ENCODE measurements at regions not wholly inside any gene's neighbourhood (a gene's known extent, or its start where the extent isn't known, plus 50 kb on each side); places are given as distances from the start of the nearest gene placed in this dataset.

- Histone ChIP-seq H3K27ac (ENCODE audit: insufficient read depth, low read depth, low read length, poor library complexity, severe bottlenecking) (no peak overlapping the region), H3K36me3 (ENCODE audit: control insufficient read depth, insufficient read depth, low read length) (no peaks in the 10 kb centered on the region), H3K4me1 (ENCODE audit: control insufficient read depth, insufficient read depth, low read length) (peaks cover 17% of the 10 kb centered on the region), H3K27me3 (ENCODE audit: control insufficient read depth, insufficient read depth, low read length, poor library complexity, severe bottlenecking) (no peaks in the 10 kb centered on the region), H3K4me3 (ENCODE audit: insufficient read depth, low read depth, low read length) (no peak overlapping the region), H3K9me3 (ENCODE audit: control insufficient read depth, low read length) (no peaks in the 10 kb centered on the region)
- 93 to 94% methylated on average over 6 of the region's 6 CpGs for WGBS, 2 experiments
Observed at GRCh38 chr16:87180069-87180468, 137.1 kb downstream of the C16orf95 start.

- Histone ChIP-seq H3K4me1 (ENCODE audit: control insufficient read depth, insufficient read depth, low read length) (peaks cover 26% of the 10 kb centered on the region), H3K4me3 (ENCODE audit: insufficient read depth, low read depth, low read length) (no peak overlapping the region)
- 82 to 87% methylated on average over 2 of the region's 3 CpGs for WGBS, 2 experiments
Observed at GRCh38 chr16:87182759-87183158, 134.4 kb downstream of the C16orf95 start.

DNA sequence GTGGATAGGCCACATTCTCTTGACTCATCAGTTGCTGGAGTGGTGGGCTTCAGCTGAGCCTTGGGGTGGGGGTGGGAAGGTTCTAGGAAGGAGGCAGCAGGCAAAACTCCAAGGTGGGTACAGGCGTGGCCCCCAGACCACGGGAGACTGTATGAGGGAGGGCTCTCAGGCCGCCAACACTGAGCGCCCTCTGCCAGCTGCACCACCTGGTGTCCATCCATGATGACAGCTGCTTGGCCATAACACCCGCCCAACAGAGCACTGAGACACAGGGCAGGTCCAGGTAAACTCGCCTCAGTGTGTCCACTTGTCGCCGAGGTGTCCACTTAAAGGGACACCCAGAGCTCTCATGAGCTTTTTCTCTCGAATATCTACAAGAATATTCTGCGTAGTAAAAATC, 133.5 kb downstream of the C16orf95 start:
- 92 to 93% methylated on average over 10 of the region's 10 CpGs for WGBS, 2 experiments
- H3K9me3 ChIP-seq (ENCODE audit: control insufficient read depth, low read length), result no peaks in the 10 kb centered on the region
- H3K36me3 ChIP-seq (ENCODE audit: control insufficient read depth, insufficient read depth, low read length), result no peaks in the 10 kb centered on the region
- H3K4me1 ChIP-seq (ENCODE audit: control insufficient read depth, insufficient read depth, low read length), result peaks cover 17% of the 10 kb centered on the region
- no peak overlapping the region for H3K27ac ChIP-seq (ENCODE audit: insufficient read depth, low read depth, low read length, poor library complexity, severe bottlenecking)
- H3K27me3 ChIP-seq (ENCODE audit: control insufficient read depth, insufficient read depth, low read length, poor library complexity, severe bottlenecking), result no peaks in the 10 kb centered on the region
- H3K4me3 ChIP-seq (ENCODE audit: insufficient read depth, low read depth, low read length), result no peak overlapping the region

More at GRCh38 chr16:87182759-87183158, 134.4 kb downstream of the C16orf95 start:
- H3K36me3 ChIP-seq (ENCODE audit: control insufficient read depth, insufficient read depth, low read length), result no peaks in the 10 kb centered on the region
- no peaks in the 10 kb centered on the region for H3K27me3 ChIP-seq (ENCODE audit: control insufficient read depth, insufficient read depth, low read length, poor library complexity, severe bottlenecking)
- no peak overlapping the region for H3K27ac ChIP-seq (ENCODE audit: insufficient read depth, low read depth, low read length, poor library complexity, severe bottlenecking)
- no peaks in the 10 kb centered on the region for H3K9me3 ChIP-seq (ENCODE audit: control insufficient read depth, low read length)

DNA sequence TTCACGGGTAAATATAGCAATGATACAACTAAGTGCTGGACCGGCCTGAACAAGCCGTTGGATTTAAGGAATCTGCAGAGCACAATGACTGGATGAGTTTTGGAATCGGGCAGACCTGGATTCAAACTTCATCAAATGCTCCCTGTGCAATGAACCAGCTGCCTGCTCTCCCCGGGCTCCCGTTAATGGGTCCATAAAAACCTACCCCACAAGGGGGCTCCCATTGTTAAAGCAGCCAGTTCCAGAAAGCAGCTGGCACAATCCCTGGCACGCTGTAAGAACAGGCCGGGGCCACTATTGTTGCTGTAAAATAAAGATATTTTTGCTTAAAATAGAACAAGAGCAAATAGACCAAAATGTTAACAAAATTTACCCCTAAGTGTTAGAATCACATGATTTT, 131.9 kb downstream of the C16orf95 start:
- H3K27me3 ChIP-seq (ENCODE audit: control insufficient read depth, insufficient read depth, low read length, poor library complexity, severe bottlenecking), result no peaks in the 10 kb centered on the region
- H3K4me1 ChIP-seq (ENCODE audit: control insufficient read depth, insufficient read depth, low read length), result peaks cover 11% of the 10 kb centered on the region
- no peak overlapping the region for H3K27ac ChIP-seq (ENCODE audit: insufficient read depth, low read depth, low read length, poor library complexity, severe bottlenecking)
- 77 to 81% methylated on average over 6 to 8 of the region's 8 CpGs for WGBS, 2 experiments
- H3K9me3 ChIP-seq (ENCODE audit: control insufficient read depth, low read length), result no peaks in the 10 kb centered on the region
- no peak overlapping the region for H3K4me3 ChIP-seq (ENCODE audit: insufficient read depth, low read depth, low read length)
- peaks cover 3% of the 10 kb centered on the region for H3K36me3 ChIP-seq (ENCODE audit: control insufficient read depth, insufficient read depth, low read length)

DNA sequence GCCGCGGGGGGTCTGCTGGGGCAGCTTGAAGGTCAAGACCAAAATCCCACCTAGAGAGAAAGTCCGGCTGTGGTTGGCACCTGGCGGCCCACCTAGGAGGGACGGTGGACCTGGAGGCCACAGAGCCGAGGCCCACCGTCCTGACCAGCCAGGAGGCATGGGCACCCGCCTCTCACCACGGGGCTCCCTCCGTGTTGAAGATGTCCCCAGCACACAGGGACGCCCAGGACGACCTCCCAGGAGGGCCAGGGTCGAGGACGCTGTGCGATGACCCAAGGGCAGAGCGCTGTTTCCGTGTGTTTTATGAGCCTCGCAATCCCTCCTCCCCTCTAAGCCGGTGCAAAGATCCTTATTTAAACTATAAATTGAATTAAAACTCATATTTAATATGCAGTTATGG, 131.2 kb downstream of the C16orf95 start:
- Histone ChIP-seq H3K9me3 (ENCODE audit: control insufficient read depth, low read length) (no peaks in the 10 kb centered on the region), H3K27ac (ENCODE audit: insufficient read depth, low read depth, low read length, poor library complexity, severe bottlenecking) (no peak overlapping the region)
- WGBS, 2 experiments, result 86 to 88% methylated on average over 18 to 19 of the region's 19 CpGs

DNA sequence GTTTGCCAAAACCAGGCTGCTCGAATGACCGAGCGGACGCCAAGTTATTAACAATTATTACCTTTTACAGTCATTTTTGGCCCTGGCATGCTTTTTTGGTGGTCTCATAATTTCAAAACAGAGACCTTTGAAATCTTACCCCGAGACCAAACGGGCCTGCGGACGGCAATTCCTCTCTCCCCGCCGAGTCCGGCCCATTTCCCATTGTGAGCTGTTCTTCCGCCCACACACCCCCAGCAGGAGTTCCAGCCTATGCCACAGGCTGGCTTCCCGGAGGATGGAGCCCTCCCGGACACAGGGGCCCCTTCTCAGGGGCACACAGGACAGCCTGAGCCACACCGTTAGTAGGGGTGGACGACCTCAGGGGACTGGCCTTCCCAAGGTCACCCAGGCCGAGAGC, 130.7 kb downstream of the C16orf95 start:
- Histone ChIP-seq H3K4me3 (ENCODE audit: insufficient read depth, low read depth, low read length) (no peak overlapping the region), H3K27ac (ENCODE audit: insufficient read depth, low read depth, low read length, poor library complexity, severe bottlenecking) (no peak overlapping the region), H3K4me1 (ENCODE audit: control insufficient read depth, insufficient read depth, low read length) (peaks cover 11% of the 10 kb centered on the region), H3K9me3 (ENCODE audit: control insufficient read depth, low read length) (no peaks in the 10 kb centered on the region), H3K27me3 (ENCODE audit: control insufficient read depth, insufficient read depth, low read length, poor library complexity, severe bottlenecking) (no peaks in the 10 kb centered on the region), H3K36me3 (ENCODE audit: control insufficient read depth, insufficient read depth, low read length) (peaks cover 3% of the 10 kb centered on the region)
- 46 to 48% methylated on average over 17 of the region's 17 CpGs for WGBS, 2 experiments

More for the DNA sequence above, 131.2 kb downstream of the C16orf95 start:
- H3K4me3 ChIP-seq (ENCODE audit: insufficient read depth, low read depth, low read length), result no peak overlapping the region
- peaks cover 11% of the 10 kb centered on the region for H3K4me1 ChIP-seq (ENCODE audit: control insufficient read depth, insufficient read depth, low read length)
- H3K27me3 ChIP-seq (ENCODE audit: control insufficient read depth, insufficient read depth, low read length, poor library complexity, severe bottlenecking), result no peaks in the 10 kb centered on the region
- H3K36me3 ChIP-seq (ENCODE audit: control insufficient read depth, insufficient read depth, low read length), result peaks cover 3% of the 10 kb centered on the region

GRCh38 chr16:87186876-87187533, 130.2 kb downstream of the C16orf95 start:
- Histone ChIP-seq H3K4me3 (ENCODE audit: insufficient read depth, low read depth, low read length) (no peak overlapping the region), H3K27me3 (ENCODE audit: control insufficient read depth, insufficient read depth, low read length, poor library complexity, severe bottlenecking) (no peaks in the 10 kb centered on the region), H3K27ac (ENCODE audit: insufficient read depth, low read depth, low read length, poor library complexity, severe bottlenecking) (no peak overlapping the region), H3K4me1 (ENCODE audit: control insufficient read depth, insufficient read depth, low read length) (peaks cover 11% of the 10 kb centered on the region), H3K36me3 (ENCODE audit: control insufficient read depth, insufficient read depth, low read length) (peaks cover 3% of the 10 kb centered on the region), H3K9me3 (ENCODE audit: control insufficient read depth, low read length) (no peaks in the 10 kb centered on the region)
- 76 to 79% methylated on average over 11 of the region's 11 CpGs for WGBS, 2 experiments

- H3K4me1 ChIP-seq (ENCODE audit: control insufficient read depth, insufficient read depth, low read length), result peaks cover 11% of the 10 kb centered on the region
- 92 to 97% methylated on average over 8 of the region's 8 CpGs for WGBS, 2 experiments
Observed at GRCh38 chr16:87188104-87188503, 129.1 kb downstream of the C16orf95 start.

GRCh38 chr16:87189426-87189825, 127.8 kb downstream of the C16orf95 start:
- Histone ChIP-seq H3K27ac (ENCODE audit: insufficient read depth, low read depth, low read length, poor library complexity, severe bottlenecking) (no peak overlapping the region), H3K36me3 (ENCODE audit: control insufficient read depth, insufficient read depth, low read length) (peaks cover 3% of the 10 kb centered on the region), H3K4me3 (ENCODE audit: insufficient read depth, low read depth, low read length) (no peak overlapping the region), H3K9me3 (ENCODE audit: control insufficient read depth, low read length) (no peaks in the 10 kb centered on the region), H3K27me3 (ENCODE audit: control insufficient read depth, insufficient read depth, low read length, poor library complexity, severe bottlenecking) (no peaks in the 10 kb centered on the region), H3K4me1 (ENCODE audit: control insufficient read depth, insufficient read depth, low read length) (peaks cover 11% of the 10 kb centered on the region)
- WGBS, 2 experiments, result 96% methylated on average over 8 of the region's 8 CpGs

More at GRCh38 chr16:87188104-87188503, 129.1 kb downstream of the C16orf95 start:
- H3K9me3 ChIP-seq (ENCODE audit: control insufficient read depth, low read length), result no peaks in the 10 kb centered on the region
- no peak overlapping the region for H3K4me3 ChIP-seq (ENCODE audit: insufficient read depth, low read depth, low read length)
- H3K27me3 ChIP-seq (ENCODE audit: control insufficient read depth, insufficient read depth, low read length, poor library complexity, severe bottlenecking), result no peaks in the 10 kb centered on the region
- H3K36me3 ChIP-seq (ENCODE audit: control insufficient read depth, insufficient read depth, low read length), result peaks cover 3% of the 10 kb centered on the region
- H3K27ac ChIP-seq (ENCODE audit: insufficient read depth, low read depth, low read length, poor library complexity, severe bottlenecking), result no peak overlapping the region

GRCh38 chr16:87190288-87191230, 126.6 kb downstream of the C16orf95 start:
- no peaks in the 10 kb centered on the region for H3K27me3 ChIP-seq (ENCODE audit: control insufficient read depth, insufficient read depth, low read length, poor library complexity, severe bottlenecking)
- H3K4me3 ChIP-seq (ENCODE audit: insufficient read depth, low read depth, low read length), result no peak overlapping the region
- no peak overlapping the region for H3K27ac ChIP-seq (ENCODE audit: insufficient read depth, low read depth, low read length, poor library complexity, severe bottlenecking)
- H3K4me1 ChIP-seq (ENCODE audit: control insufficient read depth, insufficient read depth, low read length), result peaks cover 11% of the 10 kb centered on the region
- peaks cover 3% of the 10 kb centered on the region for H3K36me3 ChIP-seq (ENCODE audit: control insufficient read depth, insufficient read depth, low read length)
- H3K9me3 ChIP-seq (ENCODE audit: control insufficient read depth, low read length), result no peaks in the 10 kb centered on the region
- WGBS, 2 experiments, result 87 to 92% methylated on average over 9 of the region's 9 CpGs
